Fibroblast of the aortic adventitia (primary cell): ENCODE measurements at regions not wholly inside any gene's neighbourhood (a gene's known extent, or its start where the extent isn't known, plus 50 kb on each side); places are given as distances from the start of the nearest gene placed in this dataset.
"Not testable (repeated sequence)": the region's sequence is repeated elsewhere in the genome, so short reads cannot be mapped to it uniquely, and the experiment has no call there.

Experiments
- DNase-seq: peaks from one replicate; pipeline ENCODE4 v3.0.0-alpha.2; 2010; ENCODE audit warnings: low read depth
- H3K4me3 ChIP-seq: 2 replicates; pipeline ENCODE4 v1.5.1; 2011; ENCODE audit warnings: low read depth, mild to moderate bottlenecking, control low read depth, low read length, moderate library complexity
- TF ChIP-seq, protein P1 (sequence below): IDR thresholded peaks from 2 replicates; pipeline ENCODE4 v1.5.1; 2011; ENCODE audit warnings: mild to moderate bottlenecking, low read length, control low read depth, inconsistent platforms; ENCODE audit not compliant: insufficient read depth

DNA sequence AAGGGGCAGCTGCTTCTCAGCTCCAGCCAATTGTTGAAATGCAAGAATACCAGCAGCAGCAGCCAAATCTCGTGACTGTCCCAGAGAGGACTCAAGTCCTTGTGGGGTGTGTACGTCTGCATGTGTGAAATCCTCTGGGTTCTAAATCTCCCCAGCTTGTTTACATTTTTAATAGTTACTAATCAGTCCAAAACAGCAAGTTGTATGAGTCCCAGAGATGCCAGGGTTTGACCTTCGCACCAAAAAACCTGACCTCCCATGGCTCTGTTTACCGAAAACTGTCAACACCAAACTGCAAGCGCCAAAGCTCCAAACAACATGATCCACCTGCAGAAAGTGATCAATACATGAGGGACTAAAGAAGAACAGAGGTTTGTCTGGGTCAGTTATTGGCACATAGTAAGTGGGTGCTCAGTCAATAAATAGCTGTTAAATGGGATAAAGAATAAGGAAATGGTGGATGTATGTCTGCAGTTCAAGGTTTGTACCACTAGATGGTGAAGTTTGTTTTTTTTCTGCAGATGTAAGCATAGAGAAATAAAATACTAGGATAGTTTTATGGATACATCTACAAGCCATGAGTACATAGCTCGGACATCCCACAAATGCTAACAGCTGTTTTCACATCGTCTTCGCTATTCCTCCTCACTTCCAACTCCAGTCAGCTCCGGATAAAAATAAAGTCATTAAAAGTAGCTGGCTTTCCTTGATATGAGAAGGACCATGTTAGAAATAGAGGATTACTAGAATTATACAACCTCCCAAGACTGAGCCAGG is 85.3 kb upstream of the ADRB2 start:
- peak; percentile 84 for DNase-seq
- TF ChIP-seq, protein P1, sequence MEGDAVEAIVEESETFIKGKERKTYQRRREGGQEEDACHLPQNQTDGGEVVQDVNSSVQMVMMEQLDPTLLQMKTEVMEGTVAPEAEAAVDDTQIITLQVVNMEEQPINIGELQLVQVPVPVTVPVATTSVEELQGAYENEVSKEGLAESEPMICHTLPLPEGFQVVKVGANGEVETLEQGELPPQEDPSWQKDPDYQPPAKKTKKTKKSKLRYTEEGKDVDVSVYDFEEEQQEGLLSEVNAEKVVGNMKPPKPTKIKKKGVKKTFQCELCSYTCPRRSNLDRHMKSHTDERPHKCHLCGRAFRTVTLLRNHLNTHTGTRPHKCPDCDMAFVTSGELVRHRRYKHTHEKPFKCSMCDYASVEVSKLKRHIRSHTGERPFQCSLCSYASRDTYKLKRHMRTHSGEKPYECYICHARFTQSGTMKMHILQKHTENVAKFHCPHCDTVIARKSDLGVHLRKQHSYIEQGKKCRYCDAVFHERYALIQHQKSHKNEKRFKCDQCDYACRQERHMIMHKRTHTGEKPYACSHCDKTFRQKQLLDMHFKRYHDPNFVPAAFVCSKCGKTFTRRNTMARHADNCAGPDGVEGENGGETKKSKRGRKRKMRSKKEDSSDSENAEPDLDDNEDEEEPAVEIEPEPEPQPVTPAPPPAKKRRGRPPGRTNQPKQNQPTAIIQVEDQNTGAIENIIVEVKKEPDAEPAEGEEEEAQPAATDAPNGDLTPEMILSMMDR: peak; percentile 70
- H3K4me3 ChIP-seq: no peak overlapping the region

DNA sequence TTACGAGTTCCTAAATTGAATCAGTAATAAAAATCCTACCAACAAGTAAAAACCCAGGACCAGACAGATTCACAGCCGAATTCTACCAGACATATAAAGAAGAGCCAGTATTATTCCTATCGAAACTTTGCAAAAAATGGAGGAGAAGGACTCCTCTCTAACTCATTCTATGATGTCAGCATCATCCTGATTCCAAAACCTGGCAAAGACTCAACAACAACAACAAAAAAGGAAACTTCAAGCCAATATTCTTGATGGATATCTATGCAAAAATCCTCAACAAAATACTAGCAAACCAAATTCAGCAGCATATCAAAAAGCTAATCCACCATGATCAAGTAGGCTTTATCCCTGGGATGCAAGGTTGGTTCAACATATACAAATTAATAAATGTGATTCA is 84.6 kb upstream of the ADRB2 start:
- DNase-seq, H3K4me3 ChIP-seq: not testable (repeated sequence)

DNA sequence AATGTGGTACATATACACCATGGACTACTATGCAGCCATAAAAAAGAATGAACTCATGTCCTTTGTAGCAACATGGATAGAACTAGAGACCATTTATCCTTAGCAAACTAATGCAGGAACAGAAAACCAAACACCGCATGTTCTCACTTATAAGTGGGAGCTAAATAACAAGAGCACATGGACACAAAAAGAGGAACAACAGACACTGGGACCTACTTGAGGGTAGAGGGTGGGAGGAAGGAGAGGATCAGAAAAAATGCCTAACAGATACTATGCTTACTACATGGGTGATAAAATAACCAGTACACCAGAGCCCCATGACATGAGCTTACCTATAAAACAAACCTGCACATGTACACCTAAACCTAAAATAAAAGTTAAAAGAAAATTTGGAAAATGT is 82.0 kb upstream of the ADRB2 start:
- DNase-seq: not testable (repeated sequence)

DNA sequence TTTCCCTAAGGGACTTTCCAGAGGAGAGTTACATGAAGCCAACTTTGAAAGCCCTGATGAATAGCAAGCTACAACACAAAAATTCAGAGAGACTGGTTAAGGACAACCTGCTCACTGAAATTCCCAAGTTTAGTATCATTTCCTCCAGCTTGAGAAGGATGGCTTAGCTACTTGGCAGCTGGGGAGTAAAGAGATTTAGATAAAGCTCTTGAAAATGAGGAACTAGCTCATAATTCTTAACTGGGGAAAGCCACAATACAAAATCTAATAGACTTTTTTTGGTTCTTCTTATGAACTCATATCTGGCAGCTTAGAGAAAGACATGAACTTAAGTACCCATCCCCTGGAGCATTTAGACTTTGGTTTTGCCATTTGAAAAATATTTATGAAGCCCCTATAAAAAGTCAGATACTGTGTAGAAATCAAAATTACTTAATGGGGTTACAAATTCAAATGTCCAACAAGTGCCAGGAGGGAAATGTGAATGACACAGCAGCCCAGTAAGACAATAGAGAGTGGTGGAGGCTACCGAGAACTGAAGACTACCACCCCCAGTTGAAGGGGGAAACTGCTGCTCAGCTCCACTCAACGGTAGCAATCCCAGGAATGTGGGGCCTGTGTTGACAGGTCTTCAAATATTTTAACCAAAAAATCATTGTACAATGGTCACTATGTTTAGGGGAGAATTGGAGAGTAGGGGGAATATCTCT is 79.4 kb upstream of the ADRB2 start:
- no peak overlapping the region for H3K4me3 ChIP-seq
- DNase-seq: peak; percentile 76
- TF ChIP-seq, protein P1: no peak

More for the DNA sequence above, 82.0 kb upstream of the ADRB2 start:
- not testable (repeated sequence) for H3K4me3 ChIP-seq

DNA sequence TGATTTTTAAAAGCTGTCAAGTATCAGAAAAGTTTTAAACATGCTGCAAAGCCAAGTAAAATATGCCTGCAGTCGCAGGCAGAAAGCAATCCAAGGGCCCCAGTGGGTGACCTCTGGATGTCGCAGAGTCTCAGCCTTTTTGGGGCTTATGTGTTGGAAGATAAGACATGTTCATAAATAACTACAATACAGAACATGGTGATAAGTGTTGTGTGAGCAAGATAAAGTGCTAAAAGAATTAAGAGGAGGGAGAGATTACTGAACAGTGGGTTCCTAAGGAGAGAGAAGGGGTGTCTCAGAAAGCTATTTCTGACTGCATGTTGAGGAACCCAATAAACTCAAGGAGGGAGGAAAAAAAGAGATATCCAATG is 78.9 kb upstream of the ADRB2 start:
- TF ChIP-seq, protein P1: no peak
- no peak overlapping the region for H3K4me3 ChIP-seq
- DNase-seq: no peak

DNA sequence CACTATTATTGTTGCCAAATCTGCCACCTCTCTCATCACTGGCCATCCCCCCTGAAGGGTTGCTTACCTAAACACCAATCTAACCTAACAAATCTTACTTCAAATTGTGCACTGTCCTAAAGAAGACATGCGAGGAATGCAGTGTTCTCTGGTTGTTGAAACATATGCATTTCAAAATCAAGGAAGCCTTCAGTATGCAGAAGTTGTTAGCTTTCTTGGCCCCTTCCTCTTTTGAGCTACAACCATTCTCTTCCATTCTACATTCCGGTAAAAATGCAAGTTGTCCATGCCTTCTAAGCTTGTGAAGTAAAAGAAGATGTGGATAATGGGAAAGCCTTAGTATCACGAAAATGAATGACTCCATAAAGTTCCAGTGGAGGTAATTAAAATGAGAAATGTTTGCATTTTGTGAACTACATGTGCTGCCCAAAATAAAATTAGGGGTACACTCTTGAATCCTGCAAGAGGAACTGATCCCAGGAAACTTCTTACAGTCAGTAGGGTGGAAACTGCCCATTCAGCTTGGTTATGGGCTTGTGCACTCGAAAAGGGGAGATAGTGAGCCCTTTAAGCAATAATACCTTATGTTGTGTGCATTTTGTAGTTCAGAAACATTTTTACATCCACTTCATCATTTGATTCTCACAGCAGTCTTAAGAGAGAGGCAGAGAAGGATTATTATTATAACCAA is 77.6 kb upstream of the ADRB2 start:
- TF ChIP-seq, protein P1: no peak
- no peak for DNase-seq
- H3K4me3 ChIP-seq: no peak overlapping the region

DNA sequence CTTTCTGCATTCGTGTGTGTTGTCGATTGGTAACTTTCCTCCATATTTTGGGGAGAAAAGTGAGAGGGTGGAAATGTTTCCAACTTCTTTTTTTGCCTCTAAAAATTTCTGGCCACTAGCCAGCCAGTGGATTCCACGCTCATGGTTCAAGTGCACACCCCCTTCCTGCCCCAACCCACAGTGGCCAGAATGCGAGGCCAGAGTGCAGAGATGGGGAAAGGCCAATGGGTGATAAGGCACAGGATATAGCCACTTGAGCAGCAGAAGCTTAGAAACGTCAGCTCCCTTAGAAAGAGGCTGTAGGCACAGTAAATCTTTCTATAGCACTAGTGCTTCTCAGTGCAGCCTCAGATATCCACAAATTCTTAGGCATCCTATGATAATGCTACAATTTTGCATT is 75.8 kb upstream of the ADRB2 start:
- no peak for DNase-seq
- TF ChIP-seq, protein P1: no peak
- no peak overlapping the region for H3K4me3 ChIP-seq
